Neural cell (in vitro differentiated cells): ENCODE measurements at regions not wholly inside any gene's neighbourhood (a gene's known extent, or its start where the extent isn't known, plus 50 kb on each side); places are given as distances from the start of the nearest gene placed in this dataset.

Experiments used
- H2AFZ ChIP-seq: fragments of 200-600, 300-800 bp; sonication (generic), shearing (Covaris generic); 2 replicates; pipeline ENCODE4 v1.6.0; 2014; ENCODE audit warnings: low read depth, mild to moderate bottlenecking, antibody characterized with exemption, low read length, moderate library complexity
- H3F3A ChIP-seq: fragments of 200-600 bp; shearing (Covaris generic); 2 replicates; pipeline ENCODE4 v1.6.1; 2016; ENCODE audit warnings: mild to moderate bottlenecking, moderate library complexity, mixed read lengths, antibody characterized with exemption, low read length; ENCODE audit not compliant: insufficient read depth, poor library complexity, severe bottlenecking
- H3K27ac ChIP-seq: fragments of 200-600, 300-800 bp; sonication (generic), shearing (Covaris generic); 2 replicates; pipeline ENCODE4 v1.5.1; 2014; ENCODE audit warnings: mild to moderate bottlenecking, low read length, moderate library complexity
- H3K27me3 ChIP-seq: fragments of 300-800, 200-600 bp; sonication (generic), shearing (Covaris generic); 2 replicates; pipeline ENCODE4 v1.6.0; 2014; ENCODE audit warnings: mild to moderate bottlenecking, low read depth, low read length, moderate library complexity; ENCODE audit not compliant: insufficient read depth
- H3K36me3 ChIP-seq: fragments of 300-800, 200-600 bp; sonication (generic), shearing (Covaris generic); 2 replicates; pipeline ENCODE4 v1.5.1; 2014; ENCODE audit warnings: mild to moderate bottlenecking, antibody characterized with exemption, low read length, moderate library complexity; ENCODE audit not compliant: insufficient read depth
- H3K4me2 ChIP-seq: fragments of 300-800, 200-600 bp; sonication (generic), shearing (Covaris generic); 2 replicates; pipeline ENCODE4 v1.6.0; 2014; ENCODE audit warnings: mild to moderate bottlenecking, low read length
- H3K4me3 ChIP-seq: fragments of 300-800, 200-600 bp; sonication (generic), shearing (Covaris generic); 2 replicates; pipeline ENCODE4 v1.5.1; 2014; ENCODE audit warnings: mild to moderate bottlenecking, low read length, moderate library complexity
- H3K79me2 ChIP-seq: fragments of 200-600 bp; shearing (Covaris generic); replicated peaks from 2 replicates; pipeline ENCODE4 v1.6.0; 2014; ENCODE audit warnings: mild to moderate bottlenecking, low read length, moderate library complexity; ENCODE audit not compliant: insufficient read depth
- H3K9ac ChIP-seq: fragments of 300-800, 200-600 bp; sonication (generic), shearing (Covaris generic); 2 replicates; pipeline ENCODE4 v1.6.1; 2016; ENCODE audit warnings: mild to moderate bottlenecking, low read length, mixed read lengths
- H3K9me2 ChIP-seq: fragments of 200-600 bp; shearing (Covaris generic); 2 replicates; pipeline ENCODE4 v1.6.1; 2016; ENCODE audit warnings: mild to moderate bottlenecking, low read length, mixed read lengths; ENCODE audit not compliant: insufficient read depth
- H3K9me3 ChIP-seq: fragments of 200-600, 300-800 bp; sonication (generic), shearing (Covaris generic); 2 replicates; pipeline ENCODE4 v1.6.1; 2016; ENCODE audit warnings: mild to moderate bottlenecking, mixed run types, low read length, moderate library complexity, mixed read lengths
- H4K20me1 ChIP-seq: fragments of 200-600 bp; shearing (Covaris generic); 2 replicates; pipeline ENCODE4 v1.6.1; 2016; ENCODE audit warnings: mild to moderate bottlenecking, mixed run types; ENCODE audit not compliant: insufficient read depth
- EP300 ChIP-seq: fragments of 450-650 bp; conservative IDR thresholded peaks from 2 replicates; pipeline ENCODE4 v1.6.1; 2014; ENCODE audit warnings: antibody characterized with exemption, mild to moderate bottlenecking, moderate library complexity; ENCODE audit not compliant: poor library complexity, severe bottlenecking
- EZH2 ChIP-seq: fragments of 200-600, 300-800 bp; shearing (Covaris generic), sonication (generic); IDR thresholded peaks from 2 replicates; pipeline ENCODE4 v1.6.1; 2014; ENCODE audit warnings: antibody characterized with exemption, low read length, borderline replicate concordance, mild to moderate bottlenecking; ENCODE audit not compliant: insufficient read depth, poor library complexity, severe bottlenecking
- MXI1 ChIP-seq: fragments of 450-650 bp; conservative IDR thresholded peaks from 2 replicates; pipeline ENCODE4 v1.6.1; 2014; ENCODE audit warnings: antibody characterized with exemption, mild to moderate bottlenecking; ENCODE audit not compliant: poor library complexity, severe bottlenecking
- POLR2AphosphoS5 ChIP-seq: IDR thresholded peaks from 2 replicates; pipeline ENCODE4 v1.6.1; 2012
- RAD21 ChIP-seq: fragments of 450-650 bp; conservative IDR thresholded peaks from 2 replicates; pipeline ENCODE4 v1.6.1; 2014; ENCODE audit warnings: antibody characterized with exemption, mild to moderate bottlenecking, moderate library complexity
- REST ChIP-seq: IDR thresholded peaks from 2 replicates; pipeline ENCODE4 v1.6.1; 2012; ENCODE audit warnings: borderline replicate concordance
- SMC3 ChIP-seq: fragments of 450-650 bp; conservative IDR thresholded peaks from 2 replicates; pipeline ENCODE4 v1.6.1; 2014; ENCODE audit warnings: antibody characterized with exemption, mild to moderate bottlenecking, moderate library complexity; ENCODE audit not compliant: poor library complexity
- TAF1 ChIP-seq: IDR thresholded peaks from 2 replicates; pipeline ENCODE4 v1.6.1; 2012; ENCODE audit warnings: low read depth
- TF ChIP-seq, protein P1 (sequence below): fragments of 450-650 bp; IDR thresholded peaks from 2 replicates; pipeline ENCODE4 v1.5.1; 2014; ENCODE audit warnings: antibody characterized with exemption, mild to moderate bottlenecking, moderate library complexity; ENCODE audit not compliant: poor library complexity, severe bottlenecking

DNA sequence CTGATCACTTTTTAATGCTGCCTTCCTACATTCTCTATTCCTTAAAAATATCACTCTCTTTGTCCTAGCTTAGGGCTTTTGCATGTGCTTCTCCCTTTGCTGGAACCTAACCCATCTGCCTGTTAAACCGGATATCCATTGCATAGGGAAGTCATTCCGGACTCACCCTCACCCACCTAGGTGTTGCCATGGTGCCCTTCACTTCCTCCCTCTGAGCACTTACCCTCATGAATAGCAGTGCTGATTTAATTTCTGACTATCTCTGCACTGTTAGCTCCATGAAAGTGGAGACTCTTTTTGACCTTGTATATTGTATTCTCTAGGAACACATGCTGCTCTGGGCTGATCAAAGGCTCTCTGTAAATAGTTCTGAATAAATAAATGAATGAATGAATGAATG, 401.9 kb downstream of the PCDH20 start:
- Histone ChIP-seq H3K9ac (no peak overlapping the region), H3K79me2 (no peaks in the 10 kb centered on the region), H3K9me2 (no peaks in the 10 kb centered on the region), H3F3A (peaks cover 5% of the 10 kb centered on the region), H3K36me3 (no peaks in the 10 kb centered on the region), H4K20me1 (no peaks in the 10 kb centered on the region), H3K27ac (no peak overlapping the region), H3K4me3 (no peak overlapping the region), H3K4me2 (no peak overlapping the region), H3K9me3 (no peaks in the 10 kb centered on the region), H2AFZ (peak overlapping the region; percentile 9), H3K27me3 (no peaks in the 10 kb centered on the region)
- TF ChIP-seq REST (no peak), EZH2 (no peak), RAD21 (no peak), EP300 (no peak)

- no peaks in the 10 kb centered on the region for H3K79me2 ChIP-seq
- no peak overlapping the region for H3K9ac ChIP-seq
- H2AFZ ChIP-seq = no peak overlapping the region
- no peaks in the 10 kb centered on the region for H3K9me2 ChIP-seq
- H3F3A ChIP-seq = peaks cover 5% of the 10 kb centered on the region
- peak overlapping the region; percentile 4 for H3K4me2 ChIP-seq
- peak overlapping the region; percentile 75 for H3K27ac ChIP-seq
- no peaks in the 10 kb centered on the region for H3K9me3 ChIP-seq
- no peaks in the 10 kb centered on the region for H4K20me1 ChIP-seq
- peak; percentile 61 for TF ChIP-seq POLR2AphosphoS5
- TF ChIP-seq TAF1 = no peak
- TF ChIP-seq SMC3 = no peak
- TF ChIP-seq, protein P1, sequence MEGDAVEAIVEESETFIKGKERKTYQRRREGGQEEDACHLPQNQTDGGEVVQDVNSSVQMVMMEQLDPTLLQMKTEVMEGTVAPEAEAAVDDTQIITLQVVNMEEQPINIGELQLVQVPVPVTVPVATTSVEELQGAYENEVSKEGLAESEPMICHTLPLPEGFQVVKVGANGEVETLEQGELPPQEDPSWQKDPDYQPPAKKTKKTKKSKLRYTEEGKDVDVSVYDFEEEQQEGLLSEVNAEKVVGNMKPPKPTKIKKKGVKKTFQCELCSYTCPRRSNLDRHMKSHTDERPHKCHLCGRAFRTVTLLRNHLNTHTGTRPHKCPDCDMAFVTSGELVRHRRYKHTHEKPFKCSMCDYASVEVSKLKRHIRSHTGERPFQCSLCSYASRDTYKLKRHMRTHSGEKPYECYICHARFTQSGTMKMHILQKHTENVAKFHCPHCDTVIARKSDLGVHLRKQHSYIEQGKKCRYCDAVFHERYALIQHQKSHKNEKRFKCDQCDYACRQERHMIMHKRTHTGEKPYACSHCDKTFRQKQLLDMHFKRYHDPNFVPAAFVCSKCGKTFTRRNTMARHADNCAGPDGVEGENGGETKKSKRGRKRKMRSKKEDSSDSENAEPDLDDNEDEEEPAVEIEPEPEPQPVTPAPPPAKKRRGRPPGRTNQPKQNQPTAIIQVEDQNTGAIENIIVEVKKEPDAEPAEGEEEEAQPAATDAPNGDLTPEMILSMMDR = no peak
- peak; percentile 87 for TF ChIP-seq EP300
- no peak for TF ChIP-seq MXI1
- no peak for TF ChIP-seq EZH2
- TF ChIP-seq REST = no peak
- no peak for TF ChIP-seq RAD21
- peak overlapping the region; percentile 11 for H3K4me3 ChIP-seq
- H3K27me3 ChIP-seq = no peaks in the 10 kb centered on the region
- no peaks in the 10 kb centered on the region for H3K36me3 ChIP-seq
These were observed 405.3 kb downstream of the PCDH20 start for GRCh38 chr13:61010358-61010757.
